HepG2 (cell line): ENCODE measurements at regions not wholly inside any gene's neighbourhood (a gene's known extent, or its start where the extent isn't known, plus 50 kb on each side); places are given as distances from the start of the nearest gene placed in this dataset.

Experiments
- ATAC-seq: fragments of 200-7000 bp; cut with Tn5 transposase; 3 replicates; pipeline ENCODE4 v1.9.1; 2020; ENCODE audit warnings: mild to moderate bottlenecking, moderate library complexity
- BruUV-seq: library from RNA; stranded (reverse); fragments of 400-500 nt; replicated peaks from 2 replicates; lab custom pipeline; 2021; lab: Mats Ljungman, UMichigan
- CTCF ChIA-PET: fragments of 300-600 bp; formaldehyde crosslinking; extraction: SDS; loops from one replicate; lab custom pipeline; 2021; ENCODE audit warnings: low total read pairs, inconsistent platforms, low intra/inter-chr PET ratio; lab: Yijun Ruan, JAX
- POLR2A ChIA-PET: fragments of 350-600 bp; sonication (Branson Sonifier 250); formaldehyde crosslinking; loops from one replicate; lab custom pipeline; 2020; ENCODE audit warnings: antibody characterized with exemption, inconsistent platforms; lab: Yijun Ruan, JAX
- DNase-seq: peaks from one replicate; pipeline ENCODE4 v3.0.0-alpha.2; 2015; ENCODE audit warnings: low spot score
- FAIRE-seq: peaks from 3 replicates; lab custom pipeline; 2011; peaks lifted over from hg19 to GRCh38; lab: Jason Lieb, UNC
- H2AFZ ChIP-seq: one replicate; pipeline ENCODE4 v1.6.1; 2011; ENCODE audit warnings: low read length, inconsistent platforms
- H3K27ac ChIP-seq: fragments of 300-600 bp; 3 replicates; pipeline ENCODE4 v1.8.0; 2011; ENCODE audit warnings: mixed run types, mild to moderate bottlenecking, mixed read lengths, low read length, inconsistent platforms; ENCODE audit not compliant: insufficient read depth; ENCODE audit errors: extremely low read length
- H3K27me3 ChIP-seq, 2 experiments: fragments of 200-600 bp in 1 of 2; 2 replicates in 1 of 2; 3 replicates in 1 of 2; pipeline versions ENCODE4 v1.6.0 to v1.8.0; 2011; ENCODE audit warnings: low read length in 2 of 2, mild to moderate bottlenecking in 2 of 2, moderate library complexity in 2 of 2, inconsistent platforms in 1 of 2; ENCODE audit not compliant: insufficient read depth in 2 of 2, control insufficient read depth in 1 of 2
- H3K36me3 ChIP-seq, 2 experiments: fragments of 200-600 bp in 1 of 2; replicated peaks in 1 of 2; 2 replicates in 1 of 2; 3 replicates in 1 of 2; pipeline versions ENCODE4 v1.5.1 to v1.8.0; 2011; ENCODE audit warnings: low read length in 2 of 2, inconsistent platforms in 1 of 2; ENCODE audit not compliant: insufficient read depth in 2 of 2, control insufficient read depth in 1 of 2
- H3K4me1 ChIP-seq: 2 replicates; pipeline ENCODE4 v1.5.1; 2012; ENCODE audit warnings: low read length, inconsistent platforms; ENCODE audit not compliant: insufficient read depth
- H3K4me2 ChIP-seq: 2 replicates; pipeline ENCODE4 v1.6.0; 2011; ENCODE audit warnings: low read depth, low read length, inconsistent platforms
- H3K4me3 ChIP-seq, 3 experiments: fragments of 200-600 bp in 1 of 3; sonication (generic), shearing (Covaris generic) in 1 of 3; replicated peaks in 1 of 3; 2 replicates each; pipeline ENCODE4 v1.5.1; 2011 to 2016; ENCODE audit warnings: low read length in 3 of 3, inconsistent platforms in 2 of 3, low read depth in 2 of 3, mild to moderate bottlenecking in 2 of 3, control low read depth in 1 of 3, mixed read lengths in 1 of 3; ENCODE audit not compliant: insufficient read depth in 1 of 3
- H3K79me2 ChIP-seq: one replicate; pipeline ENCODE4 v1.6.1; 2011; ENCODE audit warnings: low read length, inconsistent platforms; ENCODE audit not compliant: insufficient read depth
- H3K9ac ChIP-seq: 2 replicates; pipeline ENCODE4 v1.6.0; 2011; ENCODE audit warnings: mild to moderate bottlenecking, low read depth, low read length, inconsistent platforms; ENCODE audit not compliant: insufficient read depth
- H3K9me3 ChIP-seq: 2 replicates; pipeline ENCODE4 v1.5.1; 2012; ENCODE audit warnings: mild to moderate bottlenecking, low read length
- H4K20me1 ChIP-seq: 2 replicates; pipeline ENCODE4 v1.6.0; 2011; ENCODE audit warnings: inconsistent platforms, mild to moderate bottlenecking, low read length, moderate library complexity; ENCODE audit not compliant: insufficient read depth
- ERF ChIP-seq: IDR thresholded peaks from 2 replicates; pipeline ENCODE4 v1.6.1; 2018; ENCODE audit warnings: missing biosample characterization, missing genetic modification reagents
- KDM3A ChIP-seq: IDR thresholded peaks from 2 replicates; pipeline ENCODE4 v1.6.1; 2018; ENCODE audit warnings: low read depth, missing compliant biosample characterization
- MYNN ChIP-seq: sonication (generic); formaldehyde crosslinking; IDR thresholded peaks from 2 replicates; pipeline ENCODE4 v1.4.0; 2020; ENCODE audit warnings: mild to moderate bottlenecking, low read depth, missing genetic modification reagents
- RFXAP ChIP-seq: sonication (generic); formaldehyde crosslinking; IDR thresholded peaks from 2 replicates; pipeline ENCODE4 v1.4.0; 2020; ENCODE audit warnings: missing genetic modification reagents, borderline replicate concordance
- SALL1 ChIP-seq: sonication (generic); formaldehyde crosslinking; IDR thresholded peaks from 2 replicates; pipeline ENCODE4 v1.8.0; 2022; ENCODE audit warnings: mild to moderate bottlenecking, missing genetic modification reagents
- SETDB1 ChIP-seq: sonication (generic); formaldehyde crosslinking; IDR thresholded peaks from 2 replicates; pipeline ENCODE4 v1.5.1; 2020; ENCODE audit warnings: missing genetic modification reagents, mild to moderate bottlenecking, borderline replicate concordance
- TCF7L2 ChIP-seq: IDR thresholded peaks from 2 replicates; pipeline ENCODE4 v1.6.1; 2011; ENCODE audit warnings: mild to moderate bottlenecking, low read depth, low read length, moderate library complexity
- ZNF644 ChIP-seq: IDR thresholded peaks from 2 replicates; pipeline ENCODE4 v1.6.1; 2016; ENCODE audit warnings: low read depth
- ZNF850 ChIP-seq: sonication (generic); formaldehyde crosslinking; conservative IDR thresholded peaks from 2 replicates; pipeline ENCODE4 v1.9.0; 2021; ENCODE audit warnings: mild to moderate bottlenecking, missing genetic modification reagents
- WGBS: methylation state at CpG from one replicate; pipeline ENCODE4 v1.1.6; 2017; ENCODE audit warnings: low lambda C conversion rate; 5-methylcytosine and 5-hydroxymethylcytosine counted together
- in situ Hi-C: cut with HindIII; loops from 2 replicates; pipeline ENCODE4 v1.10.0; 2017; ENCODE audit warnings: low pct_unique_long_range_greater_than_20kb; ENCODE audit not compliant: extremely low pct_ligation_motif_present
- intact Hi-C: fragments of 100-400 bp; cut with micrococcal nuclease; formaldehyde crosslinking; loops from one replicate; pipeline ENCODE4 v1.10.0; 2022; ENCODE audit not compliant: unreplicated experiment
- TF ChIP-seq, protein P1 (sequence below): sonication (generic); formaldehyde crosslinking; IDR thresholded peaks from 2 replicates; pipeline ENCODE4 v1.4.0; 2020; ENCODE audit warnings: mild to moderate bottlenecking, missing genetic modification reagents
- TF ChIP-seq, protein P2 (sequence below): sonication (generic); formaldehyde crosslinking; IDR thresholded peaks from 2 replicates; pipeline ENCODE4 v1.5.1; 2020; ENCODE audit warnings: mild to moderate bottlenecking, missing genetic modification reagents, moderate library complexity

DNA sequence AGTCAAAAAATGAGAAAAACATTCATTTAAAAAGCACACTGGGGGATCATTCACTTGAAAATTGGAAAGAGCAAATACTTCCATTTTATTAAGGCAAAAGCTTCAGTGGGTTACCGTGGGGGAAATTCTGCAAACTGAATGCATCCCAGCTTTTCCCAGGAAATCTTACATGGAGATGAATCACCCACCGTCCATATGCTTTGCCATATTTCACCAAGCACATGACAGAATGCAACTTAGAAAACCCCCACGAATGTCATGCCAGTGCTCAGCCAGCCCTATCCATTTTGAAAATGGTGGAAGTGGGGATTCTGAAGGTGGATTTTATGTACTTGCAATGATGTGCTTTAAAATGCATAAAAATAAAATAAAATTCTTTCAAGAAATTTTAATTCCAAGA lies 485.5 kb upstream of the ID2 start:
- no peak for DNase-seq
- H4K20me1 ChIP-seq = no peaks in the 10 kb centered on the region
- CTCF ChIA-PET = no interaction called here
- no TSS peak for BruUV-seq
- in situ Hi-C loops (no loop called here), intact Hi-C loops (no loop called here)
- H3K4me3 ChIP-seq = no peak overlapping the region
- H3K79me2 ChIP-seq = no peaks in the 10 kb centered on the region
- no peak for FAIRE-seq
- no peak for TF ChIP-seq SETDB1 (CRISPR knock-in tag)
- TF ChIP-seq SALL1 (CRISPR knock-in tag) = no peak
- TF ChIP-seq ZNF644 = no peak
- TF ChIP-seq KDM3A = no peak
- no peak for TF ChIP-seq TCF7L2
- TF ChIP-seq MYNN (CRISPR knock-in tag) = no peak
- TF ChIP-seq ZNF850 = no peak
- TF ChIP-seq, protein P1, sequence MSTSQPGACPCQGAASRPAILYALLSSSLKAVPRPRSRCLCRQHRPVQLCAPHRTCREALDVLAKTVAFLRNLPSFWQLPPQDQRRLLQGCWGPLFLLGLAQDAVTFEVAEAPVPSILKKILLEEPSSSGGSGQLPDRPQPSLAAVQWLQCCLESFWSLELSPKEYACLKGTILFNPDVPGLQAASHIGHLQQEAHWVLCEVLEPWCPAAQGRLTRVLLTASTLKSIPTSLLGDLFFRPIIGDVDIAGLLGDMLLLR (CRISPR knock-in tag) = no peak
- TF ChIP-seq, protein P2, sequence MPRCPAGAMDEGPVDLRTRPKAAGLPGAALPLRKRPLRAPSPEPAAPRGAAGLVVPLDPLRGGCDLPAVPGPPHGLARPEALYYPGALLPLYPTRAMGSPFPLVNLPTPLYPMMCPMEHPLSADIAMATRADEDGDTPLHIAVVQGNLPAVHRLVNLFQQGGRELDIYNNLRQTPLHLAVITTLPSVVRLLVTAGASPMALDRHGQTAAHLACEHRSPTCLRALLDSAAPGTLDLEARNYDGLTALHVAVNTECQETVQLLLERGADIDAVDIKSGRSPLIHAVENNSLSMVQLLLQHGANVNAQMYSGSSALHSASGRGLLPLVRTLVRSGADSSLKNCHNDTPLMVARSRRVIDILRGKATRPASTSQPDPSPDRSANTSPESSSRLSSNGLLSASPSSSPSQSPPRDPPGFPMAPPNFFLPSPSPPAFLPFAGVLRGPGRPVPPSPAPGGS (CRISPR knock-in tag) = no peak
- no peak for TF ChIP-seq ERF
- no peak for TF ChIP-seq RFXAP (CRISPR knock-in tag)
- peaks cover 0 to 31% of the 10 kb centered on the region in 2 experiments; a peak in 3 of 5 replicates for H3K27me3 ChIP-seq
- H3K4me2 ChIP-seq = no peak overlapping the region
- no peak overlapping the region for H2AFZ ChIP-seq
- no peaks in the 10 kb centered on the region for H3K36me3 ChIP-seq
- no peak overlapping the region for H3K9ac ChIP-seq
- POLR2A ChIA-PET = no interaction called here
- H3K4me1 ChIP-seq = peaks cover 11% of the 10 kb centered on the region
- 33% methylated on average over 3 of the region's 3 CpGs for WGBS
- no peak overlapping the region for H3K27ac ChIP-seq
- ATAC-seq = no peak
- H3K9me3 ChIP-seq = no peaks in the 10 kb centered on the region
